Kidney epithelial cell (primary cell): ENCODE measurements at regions not wholly inside any gene's neighbourhood (a gene's known extent, or its start where the extent isn't known, plus 50 kb on each side); places are given as distances from the start of the nearest gene placed in this dataset.

Experiments used
- DNase-seq: peaks from one replicate; pipeline ENCODE4 v3.0.0-alpha.2; 2010; ENCODE audit warnings: low read depth
- H3K27me3 ChIP-seq: 2 replicates; pipeline ENCODE4 v1.6.0; 2011; ENCODE audit warnings: low read length; ENCODE audit not compliant: control insufficient read depth, insufficient read depth
- H3K36me3 ChIP-seq: 2 replicates; pipeline ENCODE4 v1.5.1; 2011; ENCODE audit warnings: low read length; ENCODE audit not compliant: control insufficient read depth, insufficient read depth
- H3K4me3 ChIP-seq: 2 replicates; pipeline ENCODE4 v1.5.1; 2011; ENCODE audit warnings: low read depth, mild to moderate bottlenecking, control low read depth, low read length
- TF ChIP-seq, protein P1 (sequence below): IDR thresholded peaks from 2 replicates; pipeline ENCODE4 v1.5.1; 2011; ENCODE audit warnings: mild to moderate bottlenecking, moderate library complexity, low read length, control low read depth, inconsistent platforms; ENCODE audit not compliant: insufficient read depth, poor library complexity, severe bottlenecking

DNA sequence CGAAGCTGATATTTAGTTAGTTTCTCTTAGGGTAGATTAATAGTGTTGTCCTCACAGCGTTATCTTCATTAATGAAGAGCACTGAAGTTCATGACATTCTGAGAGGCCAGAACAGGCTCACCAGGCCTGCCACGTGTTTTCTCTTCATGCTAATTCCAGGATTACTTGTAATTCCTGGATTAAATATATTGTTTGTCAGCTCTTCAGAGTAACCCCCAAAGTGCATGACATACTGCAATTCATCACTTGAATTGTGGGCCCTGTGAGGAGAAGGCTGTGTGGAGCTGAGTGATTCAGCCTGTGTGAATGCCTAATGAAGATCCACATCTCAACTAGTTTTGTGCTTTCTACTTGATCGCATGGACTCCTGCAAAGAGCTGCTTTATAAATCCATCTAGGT is 401.0 kb upstream of the ADAMTSL1 start:
- DNase-seq, result no peak
- H3K36me3 ChIP-seq, result no peaks in the 10 kb centered on the region
- no peaks in the 10 kb centered on the region for H3K27me3 ChIP-seq
- TF ChIP-seq, protein P1, sequence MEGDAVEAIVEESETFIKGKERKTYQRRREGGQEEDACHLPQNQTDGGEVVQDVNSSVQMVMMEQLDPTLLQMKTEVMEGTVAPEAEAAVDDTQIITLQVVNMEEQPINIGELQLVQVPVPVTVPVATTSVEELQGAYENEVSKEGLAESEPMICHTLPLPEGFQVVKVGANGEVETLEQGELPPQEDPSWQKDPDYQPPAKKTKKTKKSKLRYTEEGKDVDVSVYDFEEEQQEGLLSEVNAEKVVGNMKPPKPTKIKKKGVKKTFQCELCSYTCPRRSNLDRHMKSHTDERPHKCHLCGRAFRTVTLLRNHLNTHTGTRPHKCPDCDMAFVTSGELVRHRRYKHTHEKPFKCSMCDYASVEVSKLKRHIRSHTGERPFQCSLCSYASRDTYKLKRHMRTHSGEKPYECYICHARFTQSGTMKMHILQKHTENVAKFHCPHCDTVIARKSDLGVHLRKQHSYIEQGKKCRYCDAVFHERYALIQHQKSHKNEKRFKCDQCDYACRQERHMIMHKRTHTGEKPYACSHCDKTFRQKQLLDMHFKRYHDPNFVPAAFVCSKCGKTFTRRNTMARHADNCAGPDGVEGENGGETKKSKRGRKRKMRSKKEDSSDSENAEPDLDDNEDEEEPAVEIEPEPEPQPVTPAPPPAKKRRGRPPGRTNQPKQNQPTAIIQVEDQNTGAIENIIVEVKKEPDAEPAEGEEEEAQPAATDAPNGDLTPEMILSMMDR, result no peak
- no peak overlapping the region for H3K4me3 ChIP-seq

- TF ChIP-seq, protein P1, result no peak
Measured at GRCh38 chr9:18074041-18074440, 399.9 kb upstream of the ADAMTSL1 start.

DNA sequence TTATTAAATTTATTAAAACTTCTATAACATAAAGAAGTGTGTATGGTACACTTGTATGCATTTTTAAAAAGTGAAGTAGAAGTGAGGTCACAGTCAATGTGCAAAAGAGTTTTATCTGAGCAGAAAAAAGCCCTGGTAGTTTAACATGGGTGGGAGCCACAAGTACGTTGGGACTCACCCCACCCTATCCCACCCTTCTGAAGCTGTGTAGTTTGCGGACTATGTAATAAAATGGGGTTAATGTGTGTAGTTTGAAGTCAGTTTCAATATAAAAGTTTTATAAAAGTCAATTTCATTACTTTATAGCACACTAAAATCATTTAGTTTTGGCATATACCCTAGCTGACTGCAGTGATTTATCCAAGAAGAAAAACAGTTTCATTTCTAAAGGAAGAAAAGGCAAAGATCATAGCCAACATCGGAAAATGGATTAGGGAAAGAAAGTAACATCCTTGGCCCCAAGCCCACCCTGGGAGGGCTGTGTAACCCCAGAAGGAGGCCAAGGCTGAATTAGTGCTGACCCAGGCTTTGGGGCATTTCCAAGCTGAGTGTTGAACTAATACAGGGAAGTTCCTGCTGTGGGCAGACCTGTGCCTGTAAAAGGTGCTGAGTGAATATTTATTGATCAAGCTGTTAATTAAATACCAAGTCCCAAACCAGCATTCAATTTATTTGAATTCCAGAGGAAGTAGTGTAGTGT is 398.6 kb upstream of the ADAMTSL1 start:
- Histone ChIP-seq H3K27me3 (no peaks in the 10 kb centered on the region), H3K4me3 (no peak overlapping the region), H3K36me3 (no peaks in the 10 kb centered on the region)
- DNase-seq, result no peak
- TF ChIP-seq, protein P1, result no peak

More at GRCh38 chr9:18074041-18074440, 399.9 kb upstream of the ADAMTSL1 start:
- no peaks in the 10 kb centered on the region for H3K36me3 ChIP-seq
- no peak overlapping the region for H3K4me3 ChIP-seq
- DNase-seq, result no peak
- no peaks in the 10 kb centered on the region for H3K27me3 ChIP-seq

DNA sequence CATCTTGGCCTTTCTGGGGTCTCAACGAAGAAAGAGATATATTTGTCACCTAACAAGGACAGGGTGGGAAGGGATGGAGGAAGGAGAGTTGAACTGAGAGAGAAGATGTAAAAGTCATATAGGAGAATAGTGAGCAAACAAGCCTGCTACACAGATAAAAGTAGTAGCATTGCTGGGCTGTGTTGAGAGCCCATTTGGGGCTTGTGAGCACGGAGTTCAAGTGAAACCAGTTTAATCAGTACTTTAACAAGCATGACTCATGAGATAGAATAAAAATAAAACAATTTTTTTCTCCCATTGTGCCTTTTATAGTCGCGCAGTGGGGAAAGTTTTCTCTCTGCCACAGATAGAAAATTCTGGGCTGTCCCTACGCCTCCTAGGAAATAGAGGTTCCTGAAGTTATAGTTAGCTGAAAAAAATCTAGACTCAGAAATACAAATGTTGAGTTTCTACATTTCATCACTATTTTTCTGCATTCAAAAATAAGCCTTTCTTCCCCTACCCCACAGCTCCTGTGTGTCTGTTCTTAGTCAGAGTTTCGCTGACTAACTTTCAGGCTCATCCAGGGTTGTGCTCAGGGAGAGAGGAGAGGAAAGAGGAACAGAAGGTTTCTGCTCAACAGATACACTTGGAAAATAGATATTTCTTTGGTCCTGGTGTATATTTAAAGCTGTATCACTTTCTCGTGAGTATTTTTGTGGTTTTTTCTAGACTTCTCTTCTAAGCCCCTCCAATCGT is 395.8 kb upstream of the ADAMTSL1 start:
- no peak for DNase-seq
- TF ChIP-seq, protein P1, result no peak
- no peaks in the 10 kb centered on the region for H3K36me3 ChIP-seq
- no peaks in the 10 kb centered on the region for H3K27me3 ChIP-seq
- H3K4me3 ChIP-seq, result no peak overlapping the region

DNA sequence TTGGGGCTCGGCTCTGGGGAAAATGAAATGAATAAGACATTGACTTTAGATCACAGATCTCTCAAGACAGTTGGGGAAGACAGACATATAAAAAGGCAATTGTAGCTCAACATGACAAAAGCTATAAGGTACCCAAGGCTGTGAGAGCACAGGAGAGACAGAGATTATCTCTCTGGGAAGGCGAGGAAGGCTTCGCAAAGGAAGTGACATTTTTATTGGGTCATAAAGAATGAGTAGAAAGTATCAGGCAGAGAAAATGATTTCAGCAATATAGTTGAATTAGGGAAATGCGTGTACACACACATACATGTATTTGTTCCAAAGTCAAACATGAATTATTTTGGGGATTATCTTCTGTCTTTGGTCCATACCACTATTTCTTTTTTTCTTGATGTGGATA is 381.8 kb upstream of the ADAMTSL1 start:
- TF ChIP-seq, protein P1, result no peak
- no peak for DNase-seq
- no peaks in the 10 kb centered on the region for H3K36me3 ChIP-seq

More for the DNA sequence above, 381.8 kb upstream of the ADAMTSL1 start:
- no peaks in the 10 kb centered on the region for H3K27me3 ChIP-seq
- no peak overlapping the region for H3K4me3 ChIP-seq
